Stimulated activated CD8-positive, alpha-beta memory T cell treated with anti-CD3 and anti-CD28 coated beads, Interleukin-15, amount 100 ng/mL, for 4 hours (primary cell): ENCODE measurements at regions not wholly inside any gene's neighbourhood (a gene's known extent, or its start where the extent isn't known, plus 50 kb on each side); places are given as distances from the start of the nearest gene placed in this dataset.
"Not testable (repeated sequence)": the region's sequence is repeated elsewhere in the genome, so short reads cannot be mapped to it uniquely, and the experiment has no call there.

ENCODE experiments used
- DNase-seq, 2 donors: peaks; one replicate each; pipeline ENCODE4 v3.0.0-alpha.2; 2020; ENCODE audit warnings: low read depth in 2 of 2

DNA sequence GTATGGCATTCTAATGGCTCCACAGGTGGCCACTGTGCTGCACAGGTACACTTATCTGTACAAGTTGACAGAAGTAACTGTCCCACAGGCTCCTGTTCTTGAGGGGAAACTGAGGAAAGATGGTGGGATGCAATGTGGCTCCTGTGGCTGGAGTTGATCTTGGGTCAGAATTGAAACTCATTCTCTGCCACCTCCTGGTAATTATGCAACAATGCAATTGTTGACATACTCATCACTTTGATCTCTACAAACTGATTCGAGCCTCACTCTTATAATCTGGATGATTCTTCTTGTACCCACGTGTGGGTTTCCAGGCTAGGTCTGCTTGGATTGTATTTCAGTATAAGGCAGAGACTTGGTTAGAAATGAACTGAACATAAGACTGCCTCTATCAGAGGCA lies 148.8 kb downstream of the CCNG2 start:
- DNase-seq: no peak

GRCh38 chr4:77306496-77306895 lies 149.5 kb downstream of the CCNG2 start:
- DNase-seq: no peak

GRCh38 chr4:77308843-77309242 lies 151.8 kb downstream of the CCNG2 start:
- DNase-seq: no peak

- DNase-seq: no peak
Measured at GRCh38 chr4:77309496-77309895, 152.5 kb downstream of the CCNG2 start.

DNA sequence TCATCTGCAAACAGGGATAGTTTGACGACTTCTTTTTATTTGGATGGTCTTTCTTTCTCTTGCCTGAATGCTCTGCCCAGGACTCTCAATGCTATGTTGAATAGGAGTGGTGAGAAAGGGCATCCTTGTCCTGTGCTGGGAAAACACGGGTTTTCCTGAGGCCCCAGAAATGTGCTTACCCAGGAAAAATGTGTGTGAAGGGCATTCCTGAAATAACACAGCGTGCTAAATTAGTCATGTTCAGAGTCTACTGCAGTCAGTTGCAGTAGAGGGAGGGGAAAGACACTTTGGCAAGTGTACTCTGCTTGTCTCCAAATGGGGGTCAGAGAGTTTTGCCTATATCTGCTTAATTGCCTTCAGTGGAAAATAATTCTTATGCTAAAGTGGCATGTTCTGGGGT lies 153.9 kb downstream of the CCNG2 start:
- DNase-seq: no peak

- no peak for DNase-seq
Measured at GRCh38 chr4:77314697-77315096, 157.7 kb downstream of the CCNG2 start.

- DNase-seq: no peak
Measured at GRCh38 chr4:77327151-77327550, 170.1 kb downstream of the CCNG2 start.

GRCh38 chr4:77332696-77333270 lies 175.8 kb downstream of the CCNG2 start:
- DNase-seq: no peak

- no peak for DNase-seq
Measured at GRCh38 chr4:77336411-77337142, 179.6 kb downstream of the CCNG2 start.

- DNase-seq: no peak
Measured at GRCh38 chr4:77342170-77342810, 185.3 kb downstream of the CCNG2 start.

- no peak for DNase-seq
Measured at GRCh38 chr4:77344001-77344400, 187.0 kb downstream of the CCNG2 start.

- no peak for DNase-seq
Measured at GRCh38 chr4:77344784-77345183, 187.8 kb downstream of the CCNG2 start.

GRCh38 chr4:77347351-77347966 lies 190.5 kb downstream of the CCNG2 start:
- no peak for DNase-seq

- DNase-seq: no peak
Measured at GRCh38 chr4:77348815-77349214, 191.8 kb downstream of the CCNG2 start.

DNA sequence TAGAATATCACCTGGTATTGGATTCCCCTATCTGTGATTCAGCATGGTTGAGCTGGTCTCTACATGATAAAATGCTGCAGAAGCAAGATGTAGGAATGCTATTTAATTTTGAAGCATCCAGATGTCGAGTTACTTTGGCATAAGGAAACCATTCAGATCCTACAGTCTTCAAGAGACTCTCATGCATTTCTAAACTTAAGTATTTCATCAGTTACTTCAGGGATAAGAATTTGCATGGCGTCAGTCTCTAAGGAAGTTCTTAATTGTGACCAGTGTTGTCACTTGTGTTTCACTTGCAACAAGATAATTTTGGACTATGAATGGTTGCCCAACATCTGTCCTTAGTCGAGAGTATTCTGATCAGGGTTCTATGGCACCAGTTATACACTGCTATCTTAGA lies 192.4 kb downstream of the CCNG2 start:
- DNase-seq: no peak

DNA sequence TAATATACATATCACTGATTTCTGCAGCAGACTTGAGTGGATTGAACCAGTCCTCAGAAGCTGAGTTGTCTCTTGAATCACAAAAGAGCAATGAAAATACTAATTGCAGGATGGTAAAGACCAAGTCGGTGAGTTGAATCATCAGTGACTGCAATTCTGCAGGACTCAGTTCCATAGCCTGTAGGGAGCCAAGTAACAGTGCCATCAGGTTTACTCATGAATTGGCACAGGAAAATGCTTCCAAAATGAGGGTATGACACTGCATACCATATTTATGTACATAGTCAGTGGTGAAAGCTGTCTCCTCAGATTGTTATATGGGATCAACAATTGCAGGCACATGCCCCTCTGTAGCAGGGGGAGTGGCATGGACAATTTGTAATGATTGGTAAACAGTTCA lies 192.8 kb downstream of the CCNG2 start:
- DNase-seq: no peak

GRCh38 chr4:77352192-77352591 lies 195.2 kb downstream of the CCNG2 start:
- no peak for DNase-seq

GRCh38 chr4:77353724-77354315 lies 196.8 kb downstream of the CCNG2 start:
- DNase-seq: not testable (repeated sequence)

DNA sequence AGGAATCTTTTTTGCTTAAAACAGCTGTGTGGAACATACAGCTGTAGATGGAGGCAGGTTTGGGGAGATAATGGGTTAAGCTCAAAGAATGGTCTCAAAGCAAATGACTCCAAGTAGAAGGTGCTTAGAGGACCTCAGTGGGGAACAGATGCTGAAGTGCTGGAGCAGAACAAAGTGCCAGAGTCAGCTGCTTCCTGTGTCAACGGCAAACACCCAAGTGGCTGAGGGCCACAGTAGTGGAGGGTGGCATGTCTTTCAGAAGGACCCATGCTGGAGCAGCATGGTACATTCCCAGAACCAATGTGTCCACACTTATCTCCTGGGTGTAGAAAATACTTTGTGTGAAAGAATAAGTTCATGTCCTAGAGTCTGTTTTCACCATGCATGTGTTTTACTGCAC lies 197.5 kb downstream of the CCNG2 start:
- DNase-seq: no peak

DNA sequence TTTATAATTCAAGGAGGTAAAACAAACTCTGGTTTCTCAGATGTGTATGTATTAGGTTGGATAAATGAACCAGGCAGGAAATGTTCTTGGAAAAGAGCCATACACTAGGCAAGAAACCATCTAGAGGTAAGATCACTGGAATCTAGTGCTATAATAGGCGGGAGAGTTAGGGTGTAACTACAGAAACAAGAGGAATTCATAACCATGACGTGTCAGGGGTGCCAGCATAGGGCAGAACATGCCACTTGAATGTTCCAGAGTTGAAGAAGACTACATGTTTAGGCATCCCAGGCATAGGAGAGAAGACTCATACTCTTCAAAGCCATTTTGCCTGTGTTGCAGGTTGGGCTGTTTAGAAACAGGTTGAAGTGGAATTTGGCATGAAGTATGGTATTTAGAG lies 198.7 kb downstream of the CCNG2 start:
- no peak for DNase-seq

- DNase-seq: no peak
Measured at GRCh38 chr4:77358315-77358928, 201.4 kb downstream of the CCNG2 start.

DNA sequence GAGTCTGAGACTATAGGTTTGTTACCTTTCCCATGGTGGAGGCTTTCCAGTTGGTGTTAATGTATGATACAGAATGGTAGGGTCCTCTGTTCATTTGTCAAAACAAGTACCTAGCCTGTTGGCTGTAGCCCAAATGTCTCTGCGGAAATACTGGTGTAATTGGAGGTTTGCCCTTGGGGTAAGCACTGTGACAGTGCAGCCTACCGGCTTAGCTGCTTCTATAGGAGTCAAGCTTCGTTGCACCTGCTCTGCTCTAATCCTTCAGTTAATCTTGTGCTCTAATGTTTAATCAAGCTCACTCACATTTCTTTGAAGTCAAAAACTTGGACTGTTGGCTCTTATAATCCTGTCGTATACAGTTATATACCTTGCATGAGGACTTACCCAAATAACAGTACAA lies 203.4 kb downstream of the CCNG2 start:
- no peak for DNase-seq
